GM19455 (cell line): ENCODE measurements at regions not wholly inside any gene's neighbourhood (a gene's known extent, or its start where the extent isn't known, plus 50 kb on each side); places are given as distances from the start of the nearest gene placed in this dataset.

Source experiments
- ATAC-seq: cut with Tn5 transposase; IDR thresholded peaks from one replicate; pipeline ENCODE4 v1.9.1; 2021; ENCODE audit not compliant: unreplicated experiment

DNA sequence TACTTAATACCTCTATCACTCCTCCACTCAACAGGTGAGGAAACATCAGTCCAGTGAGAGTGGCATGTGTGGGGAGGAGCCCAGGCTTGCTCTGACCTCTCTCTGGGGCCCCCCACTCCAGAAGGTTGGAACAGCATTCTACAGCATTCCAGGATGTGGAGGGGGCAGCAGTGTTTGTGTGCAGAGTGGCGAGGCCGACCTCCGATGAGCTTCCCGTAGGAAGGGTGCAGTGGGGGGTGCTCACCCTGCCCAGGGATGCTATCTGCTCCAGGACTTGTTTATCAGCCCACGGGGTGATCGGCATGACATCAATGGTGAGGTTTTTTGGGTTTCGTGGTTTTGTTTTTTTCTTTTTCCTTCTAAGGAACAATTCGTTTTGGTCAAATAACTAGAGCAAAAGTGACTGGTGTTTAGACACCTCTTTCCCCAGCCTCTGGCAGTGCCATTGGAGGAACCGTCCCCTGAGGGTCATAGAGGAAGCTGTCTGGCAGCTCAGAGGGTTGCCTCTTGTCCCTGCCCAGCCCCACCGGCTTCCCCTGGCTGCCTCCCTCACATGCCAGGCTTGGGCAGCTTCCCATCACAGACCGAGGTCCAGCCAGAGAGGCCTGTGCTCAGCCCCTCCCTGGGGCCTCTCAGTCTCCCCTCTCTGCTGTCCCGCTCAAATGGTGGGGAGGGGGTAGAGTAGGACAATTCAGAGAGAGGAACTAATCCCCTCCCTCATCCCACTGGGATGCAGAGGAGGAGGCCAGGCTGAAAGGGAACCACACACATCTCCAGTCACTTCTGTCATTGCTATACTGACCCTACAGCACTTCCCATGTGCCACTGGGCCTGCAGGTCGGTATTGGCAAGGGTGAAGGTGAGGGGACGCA lies 96.5 kb downstream of the ZFP36L2 start:
- no peak for ATAC-seq

DNA sequence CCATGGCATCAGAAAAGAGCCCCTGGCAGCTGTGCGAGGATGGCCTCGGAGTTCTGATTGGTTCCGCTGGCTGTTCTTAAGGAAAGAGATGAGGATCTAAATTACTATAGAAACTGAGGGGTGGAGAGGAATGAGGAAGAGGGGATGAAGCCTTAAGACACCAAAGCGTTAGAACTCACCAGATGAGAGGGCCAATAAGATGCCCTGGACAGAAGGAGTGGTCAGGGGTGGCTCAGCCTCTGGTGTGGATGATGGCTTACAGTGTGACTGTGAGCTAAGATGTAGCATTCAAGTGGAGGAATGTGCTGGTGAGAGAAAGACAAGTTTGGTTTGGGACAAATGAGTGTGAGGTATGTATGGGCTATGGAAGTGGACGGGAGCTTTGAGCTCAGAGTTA lies 97.8 kb downstream of the ZFP36L2 start:
- no peak for ATAC-seq

DNA sequence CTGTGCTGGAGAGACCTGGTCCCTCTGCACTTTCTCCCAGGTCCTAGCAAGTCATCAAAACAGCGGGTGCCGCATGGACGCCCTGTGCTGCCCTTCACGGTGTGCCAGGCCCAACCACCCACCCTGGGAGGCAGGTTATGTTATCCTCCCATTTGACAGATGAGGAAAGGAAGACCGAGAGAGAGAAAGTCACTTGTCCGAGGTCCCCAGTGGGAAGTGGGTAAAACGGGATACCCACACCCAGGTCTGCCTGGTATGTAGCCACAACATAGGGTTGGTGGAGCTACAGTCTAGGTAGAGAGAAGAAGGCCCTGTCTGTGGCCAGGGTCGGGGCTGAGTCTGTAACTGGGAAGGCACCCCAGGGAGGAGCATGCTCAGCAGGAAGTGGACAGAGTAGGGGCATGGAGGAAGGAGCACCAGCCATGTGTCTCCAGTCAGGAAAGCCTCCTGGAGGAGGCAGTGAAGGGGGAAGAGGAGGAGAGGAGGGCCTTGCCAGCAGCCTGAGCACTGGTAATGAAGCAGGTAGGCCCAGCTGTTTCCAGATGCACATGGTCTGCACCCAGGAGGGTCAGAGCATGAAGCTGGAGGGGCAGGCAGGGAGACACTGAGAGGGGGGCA lies 98.4 kb downstream of the ZFP36L2 start:
- no peak for ATAC-seq

DNA sequence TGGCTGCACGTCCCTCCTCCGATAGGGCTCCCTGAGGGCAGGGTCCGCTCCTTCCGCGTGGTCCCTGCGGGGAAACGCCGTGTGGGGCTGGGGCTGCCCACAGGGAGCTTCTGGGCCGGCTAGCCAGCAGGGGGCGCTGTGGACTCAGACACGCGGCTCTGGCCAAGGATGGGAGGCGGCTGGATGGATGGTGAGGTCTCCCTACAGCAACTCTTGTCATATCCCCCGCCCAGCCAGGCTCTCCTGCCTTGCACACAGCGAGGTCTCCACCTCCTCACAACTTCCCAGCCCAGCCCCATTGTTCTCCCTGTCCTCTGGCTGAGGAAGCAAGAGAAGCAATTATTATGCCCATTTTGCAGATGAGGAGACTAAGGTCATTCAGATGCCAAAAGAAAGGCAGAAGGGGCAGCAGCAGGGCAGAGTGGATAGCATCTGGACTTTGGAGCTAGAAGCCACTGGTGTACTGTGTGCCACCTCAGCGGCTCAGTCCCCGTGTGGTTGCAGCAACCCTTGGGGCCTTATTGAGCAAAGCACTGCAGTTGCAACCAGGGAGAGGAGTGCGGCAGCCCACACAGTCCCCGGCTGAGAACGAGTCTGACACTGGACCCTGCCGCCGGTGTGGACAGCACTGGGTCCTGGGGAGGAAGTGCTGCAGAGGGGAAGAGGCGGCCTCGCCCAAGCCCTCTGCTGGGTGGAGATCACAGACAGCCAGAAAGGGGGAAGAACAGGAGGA lies 99.0 kb downstream of the ZFP36L2 start:
- ATAC-seq, result no peak

DNA sequence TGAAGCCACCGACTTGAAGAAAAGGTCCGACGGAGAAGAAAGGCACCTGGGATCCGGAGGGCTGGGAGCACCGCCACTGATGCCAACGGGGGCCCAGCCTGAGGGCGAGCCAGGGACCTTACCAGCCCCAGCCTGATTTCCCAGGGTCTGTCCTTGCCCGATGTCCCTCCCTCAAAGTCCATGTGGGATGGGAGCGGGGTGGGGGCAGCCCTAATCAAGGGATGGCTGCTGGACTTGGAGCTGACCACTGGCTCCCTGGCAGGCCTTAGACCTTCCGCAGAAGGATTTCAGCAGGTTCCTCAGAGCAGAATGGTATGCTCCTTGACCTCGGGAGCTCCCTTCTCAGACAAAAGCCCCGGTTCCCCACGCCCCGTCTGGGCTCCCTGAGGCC lies 99.6 kb downstream of the ZFP36L2 start:
- no peak for ATAC-seq

DNA sequence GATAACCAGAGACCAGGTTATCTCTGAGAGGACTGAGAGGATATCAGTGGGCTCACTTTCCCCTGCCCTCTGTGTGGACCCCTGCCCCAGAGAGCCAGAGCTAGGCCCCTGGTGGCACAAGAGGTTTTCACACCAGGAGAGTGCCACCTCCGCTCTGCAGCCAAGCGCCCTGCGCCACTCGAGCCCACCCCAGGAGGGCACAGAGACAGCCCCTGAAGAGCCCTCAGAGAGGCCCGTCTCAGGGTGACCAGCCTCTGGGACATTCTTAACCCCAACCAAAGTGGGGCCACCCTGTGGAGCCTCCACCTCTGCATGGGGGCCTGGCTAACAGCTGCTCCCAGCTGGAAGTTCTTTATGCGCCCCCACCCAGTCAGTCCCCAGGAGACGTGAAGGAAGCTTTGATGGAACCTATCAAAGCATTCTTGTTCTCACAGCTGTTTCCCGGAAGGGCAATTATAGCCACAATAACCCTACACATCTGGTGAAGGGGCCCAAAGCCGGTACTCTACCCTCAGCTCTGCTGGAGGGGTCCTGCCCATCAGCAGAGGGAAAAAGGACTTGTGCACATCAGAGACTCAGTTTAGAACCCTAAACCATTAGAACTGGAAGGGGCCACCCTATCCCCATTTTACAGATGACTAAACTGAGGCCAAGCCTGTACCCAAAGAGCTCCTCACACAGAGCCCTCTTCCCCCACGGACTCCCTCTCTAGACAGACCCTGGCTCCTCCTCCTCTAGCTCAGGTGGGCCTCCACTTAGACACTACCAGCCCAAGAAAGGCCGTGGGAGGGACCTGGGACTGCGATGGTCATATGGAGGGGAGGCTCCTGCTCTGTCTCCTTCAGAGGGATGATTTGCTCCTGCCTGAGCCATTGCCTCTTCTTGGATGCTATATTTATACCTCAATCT lies 101.1 kb downstream of the ZFP36L2 start:
- no peak for ATAC-seq

DNA sequence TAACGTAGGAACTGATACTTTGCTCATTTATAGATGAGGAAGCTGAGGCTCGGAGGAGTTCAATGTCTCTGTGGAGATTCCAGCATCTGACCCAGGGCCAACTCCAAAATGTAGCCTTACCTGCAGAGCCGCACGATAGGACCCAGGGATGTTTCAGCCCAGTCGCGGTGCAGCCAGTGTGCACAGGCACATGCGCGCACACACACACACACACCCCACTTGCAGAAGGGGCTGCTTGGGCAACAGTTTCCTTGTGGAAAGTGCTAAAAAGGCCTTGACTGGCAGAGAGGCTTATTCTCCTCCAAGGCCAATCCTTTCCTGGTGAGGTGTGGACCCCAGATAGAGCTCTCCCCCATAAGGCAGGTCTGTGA lies 101.7 kb downstream of the ZFP36L2 start:
- ATAC-seq, result no peak

DNA sequence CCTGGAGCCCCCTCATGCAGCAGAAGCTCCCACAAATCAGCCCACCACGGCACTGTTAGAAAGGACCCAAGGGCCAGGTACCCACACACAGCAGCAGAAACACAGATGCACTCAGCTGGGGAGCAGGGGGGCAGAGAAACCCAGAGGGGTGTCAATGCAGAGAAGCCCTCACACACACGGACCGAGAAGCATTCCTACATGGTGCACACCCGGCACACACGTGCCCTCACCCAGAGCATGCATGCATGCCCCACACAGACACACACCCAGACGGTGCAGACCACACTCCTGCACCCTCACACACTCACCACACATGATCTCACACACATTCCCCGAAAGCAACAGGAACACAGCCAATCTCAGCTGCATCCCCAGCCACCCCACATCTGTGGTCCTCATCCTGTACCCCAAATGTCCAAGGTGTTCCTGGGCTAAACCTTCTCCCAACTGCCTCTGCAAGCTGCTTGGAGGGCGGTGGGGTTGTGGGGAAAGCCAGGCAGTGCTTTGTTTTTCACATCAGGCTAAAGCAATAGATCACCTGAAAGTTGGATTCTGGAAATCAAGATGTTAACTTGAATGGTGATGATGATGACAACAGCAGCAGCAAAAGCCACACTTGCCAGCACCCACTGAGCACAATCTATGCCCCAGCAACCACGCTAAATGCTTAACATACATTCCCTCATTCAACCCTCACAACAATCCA lies 102.3 kb downstream of the ZFP36L2 start:
- no peak for ATAC-seq

DNA sequence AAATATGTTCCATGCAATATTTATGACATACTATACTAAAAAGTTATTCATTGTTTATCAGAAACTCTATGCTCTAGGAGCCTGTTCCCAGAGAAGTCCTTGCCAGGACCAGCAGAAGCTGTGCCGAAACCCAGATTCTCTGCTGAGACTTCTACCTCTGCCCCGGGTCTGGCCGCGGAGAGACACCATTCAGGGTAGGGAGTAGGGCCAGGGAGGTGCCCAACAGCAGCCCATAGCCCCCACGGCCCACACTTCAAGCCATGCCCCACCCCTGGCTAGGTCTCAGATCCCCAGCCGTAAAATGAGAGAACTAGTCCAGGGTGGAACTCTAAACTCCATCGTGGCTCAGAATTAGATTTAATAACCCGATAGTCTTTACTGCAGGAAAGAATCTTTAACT lies 102.9 kb downstream of the ZFP36L2 start:
- ATAC-seq, result no peak

DNA sequence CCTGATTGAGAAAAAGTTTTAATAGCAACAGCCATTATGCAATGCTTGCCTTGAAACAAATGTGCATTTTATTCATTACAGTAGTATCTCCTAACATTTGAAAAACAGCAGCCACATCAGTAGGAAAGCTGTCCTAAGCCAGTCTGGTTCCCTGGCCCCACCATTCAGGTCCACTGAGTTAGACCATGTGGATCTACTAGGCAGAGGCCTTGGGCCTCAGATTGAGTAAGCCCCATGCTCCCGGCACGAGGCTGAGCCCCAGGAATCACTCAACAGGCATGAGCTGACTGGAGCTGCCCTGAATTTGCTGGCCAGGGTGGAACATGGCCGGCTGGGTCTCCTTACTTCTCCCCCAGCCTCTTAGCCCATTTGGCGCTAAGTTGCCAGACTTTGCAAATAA lies 103.4 kb downstream of the ZFP36L2 start:
- ATAC-seq, result no peak

DNA sequence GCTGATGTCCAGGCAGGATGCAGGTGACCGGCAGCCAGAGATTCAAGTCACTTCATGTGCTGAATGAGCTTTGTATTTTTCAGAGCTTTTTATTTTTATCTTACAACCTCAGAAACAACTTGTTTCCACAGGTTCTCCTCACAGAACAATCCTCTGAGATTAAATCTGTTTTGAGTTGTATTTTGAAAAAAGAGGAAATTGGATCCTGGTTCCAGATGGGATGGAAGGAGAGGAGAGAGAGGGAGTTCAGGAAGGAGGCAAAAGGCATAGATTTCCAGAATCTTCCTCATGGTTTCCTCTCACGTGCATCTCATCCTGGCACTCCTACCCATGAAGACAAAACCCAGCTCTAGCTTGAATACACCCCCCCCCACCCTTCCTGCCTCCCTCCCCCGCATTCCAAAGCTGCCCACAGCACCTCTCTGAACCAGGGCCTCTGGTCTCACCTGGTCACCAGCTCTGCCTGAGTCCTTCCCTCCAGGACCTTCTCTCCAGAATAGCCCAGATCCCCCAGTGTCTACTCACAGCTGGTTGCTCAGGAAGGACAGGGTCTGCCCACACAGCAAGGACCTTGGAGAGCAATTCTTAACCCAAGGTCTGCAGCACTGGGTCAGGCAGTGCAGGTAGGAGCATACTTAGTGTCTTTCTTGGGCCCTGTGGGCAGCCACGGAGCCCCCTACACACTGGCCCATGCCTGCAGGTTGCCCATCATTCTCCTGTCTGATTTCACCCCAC lies 104.7 kb downstream of the ZFP36L2 start:
- no peak for ATAC-seq

DNA sequence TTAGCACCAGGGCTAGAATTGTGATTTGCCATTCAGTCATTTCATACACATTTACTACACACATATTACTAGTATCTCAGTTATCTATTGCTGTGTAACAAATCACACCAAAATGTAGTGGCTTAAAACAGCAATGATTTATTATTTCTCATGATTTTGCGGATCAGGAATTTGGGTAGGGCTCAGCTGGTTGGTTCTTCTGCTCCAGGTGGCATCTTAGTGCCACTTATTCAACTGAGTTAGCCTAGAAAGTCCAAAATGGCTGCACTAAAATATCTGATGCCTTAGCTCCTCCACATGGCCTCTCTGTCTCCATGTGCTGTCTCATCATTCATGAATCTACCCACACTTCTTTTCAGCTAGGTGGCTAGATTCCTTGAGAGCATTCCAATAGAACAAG lies 107.1 kb downstream of the ZFP36L2 start:
- ATAC-seq, result no peak

DNA sequence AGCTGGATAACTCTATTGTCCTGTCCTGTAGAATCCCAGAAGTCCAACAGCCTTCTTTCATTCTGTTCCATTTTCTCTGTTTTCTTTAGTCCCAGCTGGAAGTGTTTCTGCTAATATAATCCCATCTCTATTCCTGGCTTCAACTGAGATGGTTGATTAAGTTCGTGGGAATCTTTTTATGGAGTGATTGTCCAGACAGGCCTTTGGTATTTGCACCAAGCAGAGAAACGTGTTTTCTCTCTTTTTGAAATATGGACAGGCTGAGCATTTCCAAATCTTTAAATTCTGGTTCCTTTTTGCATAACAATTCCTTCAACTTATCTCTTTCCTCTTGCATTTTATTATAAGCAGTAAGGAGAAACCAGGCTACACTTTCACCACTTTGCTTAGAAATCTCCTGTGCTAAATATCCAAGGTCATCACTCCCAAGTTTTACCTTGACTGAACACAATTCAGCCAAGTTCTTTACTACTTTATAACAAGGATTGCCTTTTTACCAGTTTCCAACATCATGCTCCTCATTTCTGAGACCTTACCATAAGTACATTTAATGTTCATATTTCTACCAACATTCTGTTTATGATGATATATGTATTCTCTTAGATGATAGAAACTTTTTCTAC lies 108.8 kb downstream of the ZFP36L2 start:
- no peak for ATAC-seq

DNA sequence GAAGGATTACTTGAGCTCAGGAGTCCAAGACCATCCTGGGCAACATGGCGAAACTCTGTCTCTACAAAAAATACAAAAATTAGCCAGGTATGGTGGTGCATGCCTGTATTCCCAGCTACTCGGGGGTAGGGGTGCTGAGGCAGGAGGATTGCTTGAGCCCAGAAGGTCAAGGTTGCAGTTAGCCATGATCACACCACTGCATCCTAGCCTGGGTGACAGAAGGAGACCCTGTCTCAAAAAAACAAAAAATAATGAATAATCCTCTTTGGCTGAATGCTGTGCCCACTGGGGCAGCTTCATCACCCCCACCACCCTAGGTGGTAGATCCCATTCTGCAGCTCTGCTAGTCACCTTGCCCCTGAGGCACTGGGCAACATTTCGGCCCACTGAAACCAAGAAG lies 109.4 kb downstream of the ZFP36L2 start:
- no peak for ATAC-seq

DNA sequence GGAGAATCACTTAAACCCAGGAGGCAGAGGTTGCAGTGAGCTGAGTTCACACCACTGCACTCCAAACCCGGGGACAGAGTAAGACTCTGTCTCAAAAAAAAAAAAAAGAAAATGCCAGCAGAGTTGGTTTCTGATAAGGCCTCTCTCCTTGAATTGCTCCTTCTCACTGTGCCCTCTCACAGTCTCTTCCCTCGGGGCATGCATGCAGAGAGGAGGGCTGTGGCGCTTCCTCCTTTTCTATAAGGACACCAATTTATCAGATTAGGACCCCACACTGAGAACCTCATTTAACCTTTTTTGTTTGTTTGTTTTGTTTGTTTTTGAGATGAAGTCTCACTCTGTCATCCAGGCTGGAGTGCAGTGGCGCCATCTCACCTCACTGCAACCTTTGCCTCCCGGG lies 110.5 kb downstream of the ZFP36L2 start:
- ATAC-seq, result no peak

DNA sequence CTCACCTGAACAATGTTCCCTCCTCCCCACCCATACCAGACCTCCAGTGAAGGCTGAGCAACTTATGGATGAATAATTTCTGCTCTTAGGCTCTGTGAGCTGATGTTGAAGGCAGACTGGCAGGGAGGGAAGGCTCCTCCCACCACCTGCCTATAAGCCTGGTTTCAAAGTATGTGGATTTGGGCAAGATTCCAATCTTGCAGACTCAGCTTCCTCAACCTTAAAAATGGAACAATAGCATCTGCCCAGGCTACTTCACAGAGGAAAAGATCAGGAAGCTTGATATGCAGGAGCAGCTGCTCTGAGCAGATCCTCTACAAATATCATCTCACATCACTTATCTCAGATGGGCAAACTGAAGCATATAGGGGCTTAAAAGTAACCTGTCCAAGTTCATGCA lies 112.2 kb downstream of the ZFP36L2 start:
- no peak for ATAC-seq

DNA sequence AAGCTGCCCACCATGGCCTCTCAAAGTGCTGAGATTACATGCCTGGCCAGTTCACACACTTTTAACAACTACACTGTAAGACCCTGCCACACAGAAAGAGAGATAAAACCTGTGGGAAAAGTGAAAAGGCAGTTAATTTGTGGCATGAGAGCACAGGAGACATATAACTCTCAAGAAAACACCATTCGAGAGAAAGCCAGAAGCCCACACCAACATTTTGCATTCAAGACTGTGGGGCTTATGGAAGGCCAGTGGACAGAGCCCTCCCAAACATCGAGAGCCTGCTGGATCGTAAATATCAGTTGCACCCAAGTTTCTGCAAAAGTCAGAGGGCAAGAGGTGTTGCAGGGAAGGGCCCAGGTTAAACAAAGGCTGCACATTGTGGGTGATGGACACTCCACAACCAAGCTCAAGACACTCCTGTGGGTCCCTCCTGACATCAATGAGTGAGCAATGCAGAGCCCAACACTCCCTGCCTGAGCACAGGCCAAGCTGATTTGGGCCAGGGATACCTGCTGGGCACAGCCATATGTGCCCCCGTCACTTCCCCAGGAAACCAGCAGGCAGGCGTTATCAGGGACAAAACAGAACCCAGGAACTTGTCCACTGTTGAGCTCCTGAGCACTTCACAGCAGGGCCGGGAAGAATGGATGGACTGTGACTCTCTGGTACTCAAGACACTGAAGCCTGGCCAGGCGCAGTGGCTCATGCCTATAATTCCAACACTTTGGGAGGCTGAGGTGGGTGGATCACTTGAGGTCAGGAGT lies 114.4 kb downstream of the ZFP36L2 start:
- no peak for ATAC-seq

DNA sequence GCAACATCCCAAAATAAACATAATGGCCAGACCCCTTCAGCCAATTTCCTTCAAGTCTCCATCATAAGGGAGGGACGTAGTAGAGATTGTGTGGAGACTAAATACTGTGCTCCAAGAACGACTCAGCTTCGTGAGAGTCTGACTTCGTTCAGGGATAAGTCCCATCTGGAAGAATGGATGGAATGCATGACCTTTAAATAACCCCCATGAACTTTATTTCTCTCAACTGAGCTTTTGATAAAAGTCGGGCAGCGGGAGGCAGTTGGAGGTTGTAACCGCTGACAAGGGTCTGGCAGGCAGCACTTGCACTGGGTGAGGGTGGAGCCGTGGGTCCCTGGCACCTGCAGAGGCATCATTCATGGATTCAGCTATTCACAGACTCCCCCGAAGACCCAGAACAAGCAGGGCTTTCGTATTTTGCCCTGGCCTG lies 115.9 kb downstream of the ZFP36L2 start:
- no peak for ATAC-seq
